DMS 273 treated with DMSO at 0.1 percent for 48 hours (cell line): ENCODE measurements at regions not wholly inside any gene's neighbourhood (a gene's known extent, or its start where the extent isn't known, plus 50 kb on each side); places are given as distances from the start of the nearest gene placed in this dataset.

Experiments
- DNase-seq: peaks from one replicate; lab custom pipeline; 2025; lab: John Stamatoyannopoulos, UW

DNA sequence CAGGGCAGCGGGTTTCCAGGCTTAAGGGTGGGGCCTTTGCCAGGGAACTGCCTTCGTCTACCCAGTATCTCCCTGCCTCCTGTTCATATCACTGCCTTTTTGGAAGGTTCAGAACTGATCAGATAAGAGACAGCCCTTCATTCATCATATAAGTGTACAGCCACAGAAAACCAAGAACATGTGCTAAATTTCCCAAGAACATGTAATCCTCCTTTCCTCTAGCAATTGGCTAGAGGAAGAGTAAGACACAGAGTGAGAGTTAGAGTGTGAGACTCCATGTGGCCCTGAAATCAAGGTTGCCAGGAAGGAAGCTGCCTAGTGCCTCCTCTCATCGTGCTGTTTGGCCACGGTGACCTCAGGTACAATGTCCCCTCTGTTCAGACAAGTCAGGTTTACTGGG lies 770.9 kb downstream of the TNS3 start:
- DNase-seq = no peak

GRCh38 chr7:46809886-46810285 lies 772.0 kb downstream of the TNS3 start:
- no peak for DNase-seq

- no peak for DNase-seq
These were observed 775.1 kb downstream of the TNS3 start for GRCh38 chr7:46806856-46807255.

- no peak for DNase-seq
These were observed 779.4 kb downstream of the TNS3 start for GRCh38 chr7:46802479-46802878.

- DNase-seq = no peak
These were observed 790.7 kb downstream of the TNS3 start for GRCh38 chr7:46791188-46791587.

DNA sequence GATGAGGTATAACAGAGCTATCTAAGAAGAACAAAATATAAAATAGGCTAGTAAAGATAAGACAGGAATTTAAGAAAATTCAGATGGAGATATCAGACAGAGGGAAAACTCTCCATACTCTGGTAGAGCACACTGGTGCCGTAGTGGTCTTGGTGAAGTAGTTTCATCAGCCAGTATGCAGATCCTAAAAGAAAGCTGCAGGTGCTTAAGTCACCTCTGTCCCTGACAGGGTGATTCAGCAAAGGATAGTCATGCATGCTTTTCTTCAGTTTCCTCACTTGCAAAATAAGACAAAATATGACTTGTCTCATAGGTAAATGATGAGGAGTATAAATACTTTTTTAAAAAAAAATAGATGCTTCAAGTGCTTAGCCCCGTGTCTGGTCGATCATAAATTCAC lies 794.9 kb downstream of the TNS3 start:
- DNase-seq = no peak

- DNase-seq = no peak
These were observed 795.5 kb downstream of the TNS3 start for GRCh38 chr7:46786221-46786954.

DNA sequence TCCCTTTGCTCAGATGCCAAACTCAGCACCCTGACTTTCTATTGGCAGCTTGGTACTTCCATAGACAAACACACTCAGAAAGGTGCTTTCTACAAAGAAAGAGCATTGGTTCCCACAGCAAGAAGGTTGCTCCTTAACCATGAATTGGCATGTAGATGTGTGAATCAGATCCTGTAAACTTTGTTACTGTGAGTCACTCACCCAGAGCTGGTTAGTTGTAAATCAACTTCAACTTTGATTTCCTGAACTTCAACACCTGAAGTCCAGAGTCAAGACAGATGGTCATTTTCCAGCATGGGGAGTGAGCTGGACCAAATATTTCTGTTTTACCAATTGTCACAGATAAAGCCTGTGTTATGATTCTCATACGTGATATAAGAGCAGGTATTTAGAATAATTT lies 797.2 kb downstream of the TNS3 start:
- DNase-seq = no peak

- no peak for DNase-seq
These were observed 799.9 kb downstream of the TNS3 start for GRCh38 chr7:46781901-46782439.

GRCh38 chr7:46776790-46777189 lies 805.1 kb downstream of the TNS3 start:
- no peak for DNase-seq

- no peak for DNase-seq
These were observed 806.1 kb downstream of the TNS3 start for GRCh38 chr7:46775776-46776175.

GRCh38 chr7:46775020-46775419 lies 806.9 kb downstream of the TNS3 start:
- DNase-seq = no peak

- DNase-seq = no peak
These were observed 807.4 kb downstream of the TNS3 start for GRCh38 chr7:46774515-46774914.

DNA sequence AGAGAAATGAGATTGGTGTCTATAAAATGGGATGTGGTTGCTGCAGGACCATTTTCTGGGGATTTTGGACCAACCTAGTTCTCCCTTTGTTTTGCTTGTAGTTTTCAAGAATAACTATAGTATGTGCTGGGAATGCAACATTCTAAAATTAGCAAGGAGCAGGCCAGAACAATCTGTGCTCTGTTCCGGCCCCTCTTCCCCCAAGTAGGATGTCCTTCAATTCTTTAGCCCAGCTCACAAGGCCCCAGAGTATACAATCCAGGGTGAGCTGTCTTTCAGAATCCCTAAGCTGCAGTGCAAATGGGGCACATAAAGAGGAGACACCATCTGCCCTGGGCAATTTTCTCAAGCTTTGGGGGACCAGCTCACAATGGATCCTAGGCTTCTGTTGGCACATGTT lies 809.1 kb downstream of the TNS3 start:
- no peak for DNase-seq

DNA sequence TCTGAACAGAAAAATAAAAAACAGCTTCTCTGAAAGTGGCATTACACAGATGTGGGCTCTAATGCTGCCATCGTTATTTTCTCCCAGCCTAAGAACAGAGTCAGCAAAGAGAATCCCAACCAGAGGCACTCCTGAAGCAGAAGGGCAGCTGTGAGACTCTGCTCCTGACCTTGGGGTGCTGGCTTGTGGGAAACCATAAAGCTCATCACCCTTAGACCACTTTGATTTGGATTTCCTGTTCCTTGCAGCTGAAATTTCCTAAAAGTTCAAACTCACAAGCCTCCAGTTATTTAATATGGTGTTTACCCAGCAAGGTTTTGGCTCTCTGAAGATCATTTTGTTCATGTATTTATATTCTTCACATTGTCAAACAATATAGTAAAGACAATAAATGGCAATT lies 814.8 kb downstream of the TNS3 start:
- no peak for DNase-seq

- DNase-seq = no peak
These were observed 817.6 kb downstream of the TNS3 start for GRCh38 chr7:46764100-46764936.

GRCh38 chr7:46763344-46763743 lies 818.6 kb downstream of the TNS3 start:
- DNase-seq = no peak

DNA sequence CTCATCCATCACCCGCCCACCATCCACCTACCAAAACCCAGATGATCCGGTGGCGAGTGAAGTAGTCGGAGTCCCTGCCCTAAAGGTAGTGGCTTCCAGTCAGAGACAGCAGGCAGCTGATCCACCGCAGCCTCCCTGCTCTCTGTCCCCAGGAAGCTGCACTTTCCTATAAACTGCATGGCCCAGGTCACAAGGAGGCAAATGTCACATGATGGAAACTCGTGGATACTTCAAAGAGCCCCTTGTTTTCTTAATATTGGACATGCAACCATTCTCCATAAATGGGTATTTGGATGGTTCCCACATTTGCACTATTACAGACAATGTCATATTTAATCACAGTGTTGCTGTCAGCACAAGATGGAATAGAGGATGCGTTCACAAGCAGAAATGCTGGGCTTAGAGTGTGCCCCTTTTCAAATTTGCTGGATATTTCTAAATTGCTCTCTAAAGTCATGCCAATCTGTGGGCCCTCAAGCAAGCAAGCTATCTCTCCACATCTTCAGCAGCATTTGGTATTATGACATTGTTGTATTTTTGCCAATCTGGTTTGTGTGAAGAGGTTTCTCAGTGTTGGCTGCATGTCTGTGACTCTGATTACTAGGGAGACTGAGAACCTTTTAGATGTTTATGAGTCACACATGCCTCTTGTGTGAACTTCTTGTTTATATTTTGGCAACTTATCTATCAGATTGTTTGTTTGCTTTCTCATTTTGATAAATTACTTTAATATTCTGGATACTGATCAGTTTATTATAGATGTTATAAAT lies 822.0 kb downstream of the TNS3 start:
- DNase-seq = no peak

DNA sequence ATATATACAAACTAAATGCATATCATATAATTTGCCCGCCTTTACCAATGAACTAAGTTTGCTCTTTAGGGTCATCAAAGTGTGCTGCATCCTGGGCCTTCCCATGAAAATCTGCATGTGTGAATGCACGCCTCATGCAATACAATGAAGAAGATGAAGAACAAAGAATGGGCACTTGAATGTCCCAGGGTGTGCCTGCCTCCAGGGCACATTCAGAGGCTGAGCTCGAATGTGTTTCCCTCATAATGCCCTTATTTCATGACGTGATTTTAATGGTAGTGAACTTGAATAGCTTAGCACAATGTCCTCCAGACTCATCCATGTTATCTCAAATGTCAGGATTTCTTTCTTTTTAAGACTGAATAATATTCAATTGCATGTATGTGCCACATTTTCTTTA lies 824.9 kb downstream of the TNS3 start:
- no peak for DNase-seq

DNA sequence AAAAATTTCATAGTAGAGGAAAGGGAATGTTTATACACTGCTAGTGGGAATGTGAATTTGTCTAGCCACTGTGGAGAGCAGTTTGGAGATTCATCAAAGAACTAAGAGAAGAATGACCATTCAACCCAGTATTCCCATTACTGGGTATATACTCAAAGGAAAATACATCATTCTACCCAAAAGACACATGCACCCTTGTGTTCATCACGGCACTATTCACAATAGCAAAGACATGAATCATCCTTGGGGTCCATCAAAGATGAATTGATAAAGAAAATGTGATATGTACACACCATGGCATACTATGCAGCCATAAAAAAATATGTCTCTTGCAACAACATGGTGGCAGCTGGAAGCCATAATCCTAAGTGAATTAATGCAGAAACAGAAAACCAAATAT lies 825.7 kb downstream of the TNS3 start:
- no peak for DNase-seq

- DNase-seq = no peak
These were observed 826.5 kb downstream of the TNS3 start for GRCh38 chr7:46755120-46756034.
